GM18502 (cell line): ENCODE measurements at regions not wholly inside any gene's neighbourhood (a gene's known extent, or its start where the extent isn't known, plus 50 kb on each side); places are given as distances from the start of the nearest gene placed in this dataset.
"Not testable (repeated sequence)": the region's sequence is repeated elsewhere in the genome, so short reads cannot be mapped to it uniquely, and the experiment has no call there.

Source experiments
- ATAC-seq: cut with Tn5 transposase; IDR thresholded peaks from one replicate; pipeline ENCODE4 v1.9.1; 2021; ENCODE audit warnings: mild to moderate bottlenecking; ENCODE audit not compliant: unreplicated experiment, poor library complexity

DNA sequence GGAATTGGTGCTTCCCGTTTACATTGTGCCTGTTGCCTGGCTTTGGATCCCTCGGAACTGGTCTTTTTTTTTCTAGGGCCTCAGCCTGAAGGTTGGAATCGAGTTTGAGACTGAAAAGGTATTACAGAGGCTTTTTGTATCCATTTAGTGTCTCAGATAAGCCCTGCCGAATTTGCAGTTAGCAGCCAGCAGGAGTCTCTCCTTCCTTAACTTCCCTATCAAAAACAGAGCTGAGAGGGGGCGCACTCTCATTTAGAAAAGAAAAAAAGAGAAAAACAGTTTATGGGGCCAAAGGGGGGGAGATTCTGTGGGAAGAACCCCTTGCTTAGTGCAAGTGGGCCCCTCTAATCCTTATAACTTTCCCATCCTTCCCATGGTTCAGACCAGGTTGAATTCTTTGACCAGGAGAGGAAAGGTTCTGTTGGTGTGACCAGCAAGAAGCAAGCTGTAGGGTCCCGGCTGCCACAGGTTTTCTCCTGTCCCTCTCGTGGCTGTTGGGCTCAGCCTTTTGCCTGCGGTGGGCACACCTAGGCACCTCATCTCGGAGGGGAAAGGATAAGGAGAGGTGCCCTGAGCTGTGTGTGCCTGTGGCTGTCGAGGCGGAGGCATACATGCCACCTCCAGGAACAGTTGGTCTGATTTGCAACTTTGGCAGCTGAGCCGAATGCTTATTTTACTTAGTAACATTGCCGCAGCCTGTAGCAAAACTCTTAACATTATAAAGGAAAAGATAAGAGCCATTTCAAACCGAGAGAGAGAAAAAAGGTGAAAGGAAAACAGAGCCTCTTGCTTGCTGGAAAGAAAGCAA lies 565.0 kb upstream of the CNTN5 start:
- ATAC-seq: no peak

GRCh38 chr11:98456308-98456680 lies 564.5 kb upstream of the CNTN5 start:
- no peak for ATAC-seq

DNA sequence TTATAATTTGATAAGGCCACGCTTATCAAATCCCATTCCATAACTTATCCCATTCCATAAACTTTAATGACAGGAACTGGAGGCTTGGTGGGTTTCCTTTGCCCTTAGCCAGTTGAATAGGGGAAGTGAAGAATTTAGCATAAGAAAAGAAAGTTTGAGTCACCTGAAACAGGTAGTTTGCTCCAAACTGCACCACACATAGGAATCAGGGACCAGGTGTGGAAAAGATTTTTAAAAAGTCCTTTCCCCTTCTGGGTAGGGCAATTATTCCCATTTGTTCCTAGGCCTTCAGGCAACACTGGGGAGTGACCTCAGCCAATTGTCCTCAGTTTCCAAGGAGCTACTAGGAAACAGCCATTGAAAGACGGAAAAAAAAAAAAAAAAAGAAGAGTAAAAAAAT lies 525.7 kb upstream of the CNTN5 start:
- no peak for ATAC-seq

- ATAC-seq: no peak
Observed at GRCh38 chr11:98495601-98496000, 525.1 kb upstream of the CNTN5 start.

GRCh38 chr11:98507208-98507607 lies 513.5 kb upstream of the CNTN5 start:
- no peak for ATAC-seq

GRCh38 chr11:98512938-98513337 lies 507.8 kb upstream of the CNTN5 start:
- no peak for ATAC-seq

DNA sequence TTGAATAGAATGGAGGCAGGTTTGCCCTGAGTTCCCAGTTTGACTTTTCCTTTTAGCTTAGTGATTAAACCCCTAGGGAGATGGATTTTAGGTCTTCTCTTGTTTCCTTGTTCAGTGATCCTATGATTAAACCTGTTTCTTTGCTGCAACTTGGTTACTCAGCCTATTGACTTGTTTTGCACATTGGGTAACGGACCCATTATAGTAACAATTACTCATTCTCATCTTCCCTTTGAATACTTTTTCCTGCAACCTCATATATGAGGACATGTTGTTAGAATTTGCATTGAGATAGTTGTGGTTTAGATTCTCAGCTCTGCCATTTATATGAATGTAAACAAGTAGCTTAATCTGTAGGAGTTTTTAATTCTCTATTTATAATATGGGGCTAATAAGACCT lies 489.2 kb upstream of the CNTN5 start:
- ATAC-seq: no peak

- ATAC-seq: no peak
Observed at GRCh38 chr11:98536023-98536422, 484.7 kb upstream of the CNTN5 start.

GRCh38 chr11:98538358-98538757 lies 482.4 kb upstream of the CNTN5 start:
- ATAC-seq: not testable (repeated sequence)

GRCh38 chr11:98545544-98546175 lies 475.1 kb upstream of the CNTN5 start:
- no peak for ATAC-seq

GRCh38 chr11:98549571-98549970 lies 471.2 kb upstream of the CNTN5 start:
- no peak for ATAC-seq

- ATAC-seq: no peak
Observed at GRCh38 chr11:98559961-98560360, 460.8 kb upstream of the CNTN5 start.

- ATAC-seq: no peak
Observed at GRCh38 chr11:98561252-98561651, 459.5 kb upstream of the CNTN5 start.

DNA sequence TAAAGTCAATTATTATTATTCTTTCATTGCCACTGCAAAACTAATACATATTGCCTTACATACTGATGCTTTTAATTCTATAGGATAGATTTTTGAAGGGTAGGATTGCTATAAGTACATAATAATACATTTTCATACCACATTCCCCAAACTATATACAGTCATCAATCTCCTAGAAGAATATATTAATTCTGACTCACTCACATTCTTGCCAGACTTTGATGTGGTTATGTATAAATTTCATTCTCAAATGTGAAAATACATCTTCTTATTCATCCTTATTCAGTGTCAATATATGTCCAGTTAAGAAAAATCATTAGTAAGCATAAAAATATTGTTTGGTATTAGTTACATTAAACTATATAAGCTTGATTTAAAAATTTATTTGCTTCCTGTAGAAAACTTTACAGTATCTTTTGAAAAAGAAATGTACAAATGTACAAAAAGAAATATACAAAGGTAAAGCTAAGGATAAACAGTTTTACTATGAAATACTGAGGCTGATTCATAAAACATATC lies 458.8 kb upstream of the CNTN5 start:
- no peak for ATAC-seq

DNA sequence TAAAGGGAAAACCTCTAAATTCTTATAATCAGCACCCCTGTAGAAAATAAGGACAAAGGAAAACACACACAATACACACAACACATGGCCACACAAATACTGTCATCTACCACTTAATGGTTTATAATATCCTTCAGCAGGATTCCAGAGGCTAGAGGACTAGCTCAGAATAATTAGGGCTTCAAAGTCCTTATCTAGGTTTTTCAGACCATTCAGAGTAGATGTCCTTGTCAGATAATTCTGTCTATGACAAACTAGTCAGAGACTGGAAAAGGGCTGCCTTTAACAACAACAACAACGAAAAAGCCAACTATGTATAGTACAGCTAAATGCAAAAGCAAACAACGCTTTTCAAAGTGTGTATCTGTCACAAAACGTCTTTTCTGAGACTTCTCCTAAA lies 456.5 kb upstream of the CNTN5 start:
- ATAC-seq: no peak

DNA sequence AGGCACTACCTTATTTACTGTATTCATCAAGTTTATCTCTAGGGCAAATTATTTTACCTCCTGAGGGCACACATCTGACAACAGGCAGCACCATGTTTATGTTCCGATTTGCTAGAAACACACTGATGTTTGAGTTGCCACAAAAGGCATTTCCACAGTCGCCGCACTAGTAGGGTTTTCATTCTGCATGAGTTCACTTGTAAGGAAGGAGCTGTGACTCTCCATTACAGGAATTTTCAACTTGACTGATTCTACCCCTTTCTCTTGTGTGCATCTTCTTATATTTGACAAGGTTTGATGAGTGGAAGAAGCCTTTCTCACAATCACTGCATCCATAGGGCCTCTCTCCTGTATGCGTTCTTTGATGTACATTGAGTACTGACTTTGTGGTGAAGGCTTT lies 455.9 kb upstream of the CNTN5 start:
- no peak for ATAC-seq

DNA sequence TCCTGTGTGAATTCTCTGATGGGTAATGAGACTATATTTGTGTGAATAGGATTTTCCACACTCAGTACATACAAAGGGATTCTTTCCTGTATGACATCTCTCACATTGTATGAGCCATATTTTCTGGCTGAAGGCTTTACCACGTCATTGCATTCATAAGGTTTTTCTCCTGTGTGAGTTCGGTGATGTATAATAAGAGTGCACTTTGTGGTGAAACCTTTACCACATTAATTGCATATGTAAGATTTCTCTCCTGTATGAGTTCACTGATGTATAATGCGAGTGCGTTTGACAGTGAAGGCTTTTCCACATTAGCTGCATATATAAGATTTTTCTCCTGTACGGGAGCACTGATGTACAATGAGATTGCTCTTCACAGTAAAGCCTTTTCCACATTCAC lies 455.4 kb upstream of the CNTN5 start:
- no peak for ATAC-seq

- ATAC-seq: no peak
Observed at GRCh38 chr11:98566978-98567377, 453.8 kb upstream of the CNTN5 start.

DNA sequence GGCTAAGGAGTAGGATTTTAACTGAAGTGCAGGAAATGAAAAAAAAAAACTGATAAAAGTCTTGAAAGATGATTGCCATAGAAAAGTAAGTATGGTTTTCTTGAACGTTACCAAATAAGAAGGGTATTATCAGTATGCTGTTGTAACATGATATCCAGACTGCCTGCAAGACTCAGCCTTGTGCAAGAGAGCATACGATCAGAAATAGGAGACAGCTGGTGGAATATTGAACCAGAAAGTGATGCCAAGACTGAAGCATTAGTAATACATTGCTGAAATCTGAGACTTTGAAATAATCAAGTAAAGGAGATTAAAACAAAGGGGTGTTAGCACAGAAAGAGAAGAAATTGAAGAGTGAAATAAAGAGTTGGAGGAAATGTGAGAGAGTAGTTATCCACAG lies 452.7 kb upstream of the CNTN5 start:
- ATAC-seq: no peak

DNA sequence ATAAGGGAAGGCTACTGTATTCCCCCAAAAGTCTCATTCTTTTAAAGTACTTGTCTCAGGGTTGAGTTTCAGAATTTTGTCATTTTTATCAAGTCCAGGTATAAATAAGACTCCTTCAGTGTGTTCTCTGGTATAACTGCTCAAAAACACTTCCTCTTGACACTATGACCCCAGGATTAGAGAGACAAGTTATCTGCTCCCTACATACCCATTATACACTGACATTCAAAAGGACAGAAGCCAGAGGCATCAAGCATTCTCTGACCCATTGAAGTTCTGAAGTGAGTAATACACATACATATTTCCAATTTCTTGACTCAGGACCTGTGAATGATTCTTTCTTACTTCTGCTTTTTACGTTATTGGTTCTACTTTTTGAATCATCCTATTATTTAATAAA lies 447.8 kb upstream of the CNTN5 start:
- no peak for ATAC-seq

DNA sequence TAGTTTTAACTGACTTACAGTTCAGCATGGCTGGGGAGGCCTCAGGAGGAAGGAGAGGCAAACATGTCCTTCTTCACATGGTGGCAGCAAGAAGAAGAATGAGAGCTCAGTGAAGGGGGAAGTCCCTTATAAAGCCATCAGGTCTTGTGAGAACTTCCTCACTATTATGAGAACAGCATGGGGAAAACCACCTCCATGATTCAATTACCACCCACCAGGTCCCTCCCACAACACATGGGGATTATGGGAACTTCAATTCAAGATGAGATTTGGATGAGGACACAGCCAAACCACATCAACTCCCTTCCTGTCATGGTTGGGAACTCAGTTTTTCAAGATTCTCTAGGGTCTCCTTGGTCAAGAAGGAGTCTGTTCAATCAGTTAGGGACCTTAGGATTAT lies 432.9 kb upstream of the CNTN5 start:
- no peak for ATAC-seq

GRCh38 chr11:98589967-98590366 lies 430.8 kb upstream of the CNTN5 start:
- ATAC-seq: no peak
